ENCODE measurements at regions not wholly inside any gene's neighbourhood (a gene's known extent, or its start where the extent isn't known, plus 50 kb on each side); places are given as distances from the start of the nearest gene placed in this dataset.

DNA sequence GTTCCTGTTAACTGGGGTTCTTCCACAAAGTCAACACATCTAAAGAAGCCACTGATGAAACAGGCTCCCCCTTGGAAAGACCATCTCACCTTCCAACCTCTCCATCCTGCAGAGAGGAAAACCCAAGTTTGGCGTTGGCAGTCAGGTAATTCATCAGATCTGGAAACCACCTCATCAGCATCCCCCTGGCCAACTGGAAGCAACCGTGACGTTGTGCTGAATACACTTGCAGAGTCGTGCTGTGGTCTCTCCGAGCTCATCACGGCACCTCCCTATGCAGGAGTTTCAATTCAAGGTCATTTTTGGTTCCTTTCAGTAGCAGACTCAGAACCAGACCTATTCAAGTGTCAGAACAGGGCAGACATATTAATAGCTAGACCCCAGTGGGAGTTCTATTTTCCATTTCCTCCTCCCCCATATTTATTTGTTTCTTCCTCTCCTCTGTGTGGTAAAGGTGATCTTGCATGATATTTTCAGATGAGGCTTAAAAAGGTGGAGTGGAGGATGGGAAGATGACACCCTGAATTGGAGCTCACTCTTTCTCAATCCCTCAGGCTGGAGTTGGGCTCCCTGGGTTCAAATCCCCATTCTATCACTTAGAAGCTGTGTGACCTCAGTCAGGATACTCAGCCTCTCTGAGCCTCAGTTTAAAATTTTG is 149.1 kb upstream of the ADO start:
- peak; percentile 75 for DNase-seq (ENCODE audit: low spot score)
- in situ Hi-C loops (cut with MboI; ENCODE audit: low sequenced_read_pairs, unreplicated experiment), result no loop called here
- TF ChIP-seq, protein P1, sequence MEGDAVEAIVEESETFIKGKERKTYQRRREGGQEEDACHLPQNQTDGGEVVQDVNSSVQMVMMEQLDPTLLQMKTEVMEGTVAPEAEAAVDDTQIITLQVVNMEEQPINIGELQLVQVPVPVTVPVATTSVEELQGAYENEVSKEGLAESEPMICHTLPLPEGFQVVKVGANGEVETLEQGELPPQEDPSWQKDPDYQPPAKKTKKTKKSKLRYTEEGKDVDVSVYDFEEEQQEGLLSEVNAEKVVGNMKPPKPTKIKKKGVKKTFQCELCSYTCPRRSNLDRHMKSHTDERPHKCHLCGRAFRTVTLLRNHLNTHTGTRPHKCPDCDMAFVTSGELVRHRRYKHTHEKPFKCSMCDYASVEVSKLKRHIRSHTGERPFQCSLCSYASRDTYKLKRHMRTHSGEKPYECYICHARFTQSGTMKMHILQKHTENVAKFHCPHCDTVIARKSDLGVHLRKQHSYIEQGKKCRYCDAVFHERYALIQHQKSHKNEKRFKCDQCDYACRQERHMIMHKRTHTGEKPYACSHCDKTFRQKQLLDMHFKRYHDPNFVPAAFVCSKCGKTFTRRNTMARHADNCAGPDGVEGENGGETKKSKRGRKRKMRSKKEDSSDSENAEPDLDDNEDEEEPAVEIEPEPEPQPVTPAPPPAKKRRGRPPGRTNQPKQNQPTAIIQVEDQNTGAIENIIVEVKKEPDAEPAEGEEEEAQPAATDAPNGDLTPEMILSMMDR (IDR thresholded peaks at IDR 0.05; ENCODE audit: borderline replicate concordance, control extremely low read depth, extremely low read depth, insufficient read depth, missing control alignments), result no peak

DNA sequence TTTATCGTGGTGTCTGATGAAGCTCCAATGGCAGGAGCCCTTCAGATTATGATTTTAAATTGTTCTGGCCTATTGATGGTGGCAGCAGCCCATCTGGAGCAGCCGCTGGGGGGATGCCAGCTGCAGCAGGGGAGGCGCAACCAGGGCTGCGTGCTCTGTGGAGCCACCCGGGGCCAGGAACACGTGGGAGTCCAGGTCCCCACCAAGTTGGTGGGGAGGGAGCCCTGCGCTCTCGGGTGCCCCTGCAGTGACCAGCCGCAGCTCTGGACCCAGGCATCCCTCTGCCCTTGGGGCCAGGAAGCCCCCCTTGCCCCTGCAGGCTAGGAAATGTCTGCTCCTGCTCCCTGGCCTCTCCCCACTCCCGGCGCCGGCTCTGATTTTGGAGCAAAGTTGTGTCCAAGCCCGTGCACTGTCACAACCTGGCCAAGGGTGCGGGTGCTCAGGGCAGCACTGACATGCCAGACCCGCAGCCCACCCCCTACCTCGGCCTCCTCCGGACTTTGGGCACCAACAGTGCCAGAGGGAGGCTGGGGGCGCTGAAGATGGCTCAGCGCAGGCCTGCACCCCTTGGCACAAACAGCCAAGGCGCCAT is 147.2 kb upstream of the ADO start:
- DNase-seq (ENCODE audit: low spot score), result no peak
- TF ChIP-seq, protein P1 (IDR thresholded peaks at IDR 0.05; ENCODE audit: borderline replicate concordance, control extremely low read depth, extremely low read depth, insufficient read depth, missing control alignments), result no peak
- in situ Hi-C loops (cut with MboI; ENCODE audit: low sequenced_read_pairs, unreplicated experiment), result no loop called here

DNA sequence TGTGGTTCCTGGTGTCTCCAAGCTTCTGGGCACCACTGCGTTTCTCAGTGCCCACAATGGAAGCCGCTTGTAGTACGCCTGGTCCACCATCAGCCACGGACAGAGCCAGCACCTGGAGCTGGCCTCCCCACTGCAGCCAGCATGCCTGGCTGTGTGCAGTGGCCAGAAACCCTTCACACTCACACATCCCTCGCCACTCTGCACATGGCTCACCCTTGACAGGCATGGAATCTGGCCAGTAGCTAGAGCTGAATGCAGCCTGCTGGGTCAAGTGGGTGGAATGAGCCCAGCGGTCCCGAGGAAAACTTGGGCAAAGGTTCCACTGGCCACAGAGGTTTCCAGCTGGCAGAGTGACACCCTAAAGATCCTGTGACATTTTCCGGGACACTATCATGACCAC is 146.0 kb upstream of the ADO start:
- in situ Hi-C loops (cut with MboI; ENCODE audit: low sequenced_read_pairs, unreplicated experiment), result no loop called here
- DNase-seq (ENCODE audit: low spot score), result no peak
- TF ChIP-seq, protein P1 (IDR thresholded peaks at IDR 0.05; ENCODE audit: borderline replicate concordance, control extremely low read depth, extremely low read depth, insufficient read depth, missing control alignments), result no peak

DNA sequence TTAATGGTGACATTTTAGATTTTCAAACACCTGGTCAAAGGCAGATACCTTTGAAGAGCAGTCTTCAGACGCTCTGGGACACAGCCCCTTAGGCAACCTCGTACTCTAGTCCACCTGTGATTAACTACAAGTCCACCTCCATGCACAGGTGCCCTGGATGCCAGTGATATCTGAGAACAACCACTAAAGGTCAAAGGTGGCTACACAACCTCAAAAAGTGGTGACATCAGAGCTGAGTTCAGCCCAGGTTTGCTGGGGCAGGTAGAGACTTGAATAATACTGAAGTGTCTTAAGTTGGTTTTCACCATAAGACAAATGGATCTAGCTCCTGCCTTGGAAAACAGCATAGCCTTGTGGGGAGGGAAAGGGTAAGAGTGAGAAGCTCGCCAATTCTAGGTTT is 143.4 kb upstream of the ADO start:
- in situ Hi-C loops (cut with MboI; ENCODE audit: low sequenced_read_pairs, unreplicated experiment), result no loop called here
- TF ChIP-seq, protein P1 (IDR thresholded peaks at IDR 0.05; ENCODE audit: borderline replicate concordance, control extremely low read depth, extremely low read depth, insufficient read depth, missing control alignments), result no peak
- DNase-seq (ENCODE audit: low spot score), result no peak

DNA sequence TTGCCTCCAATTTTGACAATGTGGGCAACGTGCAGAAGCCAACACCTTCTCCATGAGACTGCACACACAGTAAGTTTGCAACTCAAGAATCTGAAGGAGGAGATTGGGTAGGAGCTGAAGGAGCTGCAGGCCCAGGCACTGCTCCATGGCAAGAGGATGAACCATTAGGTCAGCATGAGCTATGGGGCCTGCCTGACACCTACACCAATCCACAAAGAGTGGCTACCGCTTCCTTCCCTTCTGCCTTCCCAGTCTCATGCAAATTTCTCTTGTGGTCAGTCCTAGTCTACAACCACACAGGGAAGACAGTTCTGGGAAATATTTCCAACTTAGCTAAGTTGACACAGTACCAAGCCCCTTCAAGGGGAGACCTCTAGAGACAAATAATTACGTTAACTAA is 142.0 kb upstream of the ADO start:
- no peak for DNase-seq (ENCODE audit: low spot score)
- TF ChIP-seq, protein P1 (IDR thresholded peaks at IDR 0.05; ENCODE audit: borderline replicate concordance, control extremely low read depth, extremely low read depth, insufficient read depth, missing control alignments), result no peak
- in situ Hi-C loops (cut with MboI; ENCODE audit: low sequenced_read_pairs, unreplicated experiment), result no loop called here

DNA sequence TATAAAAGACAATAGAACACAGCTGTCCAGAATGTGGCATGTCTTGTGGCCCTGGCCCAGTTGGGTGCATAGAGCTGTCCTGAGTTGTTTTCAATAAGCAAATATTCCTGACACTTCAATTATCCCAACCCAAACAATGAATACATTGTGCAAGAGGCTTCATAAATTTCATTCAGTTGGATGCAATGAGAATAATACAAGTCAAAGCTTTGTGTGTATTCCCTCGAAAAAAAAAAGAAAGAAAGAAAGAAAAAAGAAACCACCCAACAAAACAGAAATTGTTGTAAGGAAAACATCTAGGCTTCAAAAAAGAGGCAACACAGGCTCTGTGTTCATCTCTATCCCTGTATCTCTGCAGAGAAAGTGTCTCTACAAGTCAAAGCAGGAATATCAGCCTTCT is 138.7 kb upstream of the ADO start:
- in situ Hi-C loops (cut with MboI; ENCODE audit: low sequenced_read_pairs, unreplicated experiment), result no loop called here
- TF ChIP-seq, protein P1 (IDR thresholded peaks at IDR 0.05; ENCODE audit: borderline replicate concordance, control extremely low read depth, extremely low read depth, insufficient read depth, missing control alignments), result no peak
- DNase-seq (ENCODE audit: low spot score), result no peak
